ENCODE measurements at regions not wholly inside any gene's neighbourhood (a gene's known extent, or its start where the extent isn't known, plus 50 kb on each side); places are given as distances from the start of the nearest gene placed in this dataset.

DNA sequence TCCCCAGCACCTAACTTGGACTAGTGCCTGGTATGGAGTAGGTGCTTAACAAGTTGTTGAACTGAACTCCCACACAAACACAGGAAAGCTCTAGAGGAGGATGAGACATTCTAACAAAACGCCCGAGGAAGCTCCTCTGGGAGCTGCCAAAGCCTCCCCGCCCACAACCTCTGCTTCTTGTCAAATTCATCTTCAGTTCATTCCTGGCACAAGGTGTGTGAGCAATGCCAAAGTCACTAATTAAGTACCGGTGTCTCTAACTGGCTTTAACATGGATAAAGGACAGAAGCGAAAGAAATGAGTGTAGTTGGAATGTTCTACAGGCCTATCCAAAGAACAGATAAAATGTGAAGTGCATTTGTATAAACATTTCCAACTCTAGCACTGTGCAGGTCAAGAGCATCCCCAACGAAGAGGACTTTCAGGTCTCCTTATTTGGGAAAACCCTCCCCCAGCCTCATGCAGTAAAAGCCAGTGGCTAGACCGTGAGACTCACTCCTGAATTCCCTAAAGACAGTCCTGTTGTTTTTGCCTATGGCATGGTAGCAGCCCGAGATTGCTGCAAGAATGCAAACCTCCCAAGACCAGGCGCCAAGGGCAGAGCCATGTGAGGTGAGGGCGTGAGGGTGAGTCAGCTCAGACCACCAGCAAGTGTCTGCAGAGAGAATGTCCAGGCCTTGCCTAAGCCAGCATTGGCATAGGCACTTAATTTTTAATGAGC lies 72.2 kb upstream of the KLF3 start:
- H3K4me3 ChIP-seq (ENCODE audit: low read depth, poor library complexity, severe bottlenecking), result no peak overlapping the region
- WGBS, 2 donors, result 33% methylated on average over 10 of the region's 10 CpGs
- DNase-seq (ENCODE audit: low spot score in 2 of 2), result peak in 1 of 2 donors; percentile 59
- intact Hi-C loops (cut with DNase I; ENCODE audit: low total_unique reads), result no loop called here
- TF ChIP-seq POLR2A (IDR thresholded peaks at IDR 0.05), result no peak
- TF ChIP-seq, protein P1, sequence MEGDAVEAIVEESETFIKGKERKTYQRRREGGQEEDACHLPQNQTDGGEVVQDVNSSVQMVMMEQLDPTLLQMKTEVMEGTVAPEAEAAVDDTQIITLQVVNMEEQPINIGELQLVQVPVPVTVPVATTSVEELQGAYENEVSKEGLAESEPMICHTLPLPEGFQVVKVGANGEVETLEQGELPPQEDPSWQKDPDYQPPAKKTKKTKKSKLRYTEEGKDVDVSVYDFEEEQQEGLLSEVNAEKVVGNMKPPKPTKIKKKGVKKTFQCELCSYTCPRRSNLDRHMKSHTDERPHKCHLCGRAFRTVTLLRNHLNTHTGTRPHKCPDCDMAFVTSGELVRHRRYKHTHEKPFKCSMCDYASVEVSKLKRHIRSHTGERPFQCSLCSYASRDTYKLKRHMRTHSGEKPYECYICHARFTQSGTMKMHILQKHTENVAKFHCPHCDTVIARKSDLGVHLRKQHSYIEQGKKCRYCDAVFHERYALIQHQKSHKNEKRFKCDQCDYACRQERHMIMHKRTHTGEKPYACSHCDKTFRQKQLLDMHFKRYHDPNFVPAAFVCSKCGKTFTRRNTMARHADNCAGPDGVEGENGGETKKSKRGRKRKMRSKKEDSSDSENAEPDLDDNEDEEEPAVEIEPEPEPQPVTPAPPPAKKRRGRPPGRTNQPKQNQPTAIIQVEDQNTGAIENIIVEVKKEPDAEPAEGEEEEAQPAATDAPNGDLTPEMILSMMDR (IDR thresholded peaks at IDR 0.05), result no peak

DNA sequence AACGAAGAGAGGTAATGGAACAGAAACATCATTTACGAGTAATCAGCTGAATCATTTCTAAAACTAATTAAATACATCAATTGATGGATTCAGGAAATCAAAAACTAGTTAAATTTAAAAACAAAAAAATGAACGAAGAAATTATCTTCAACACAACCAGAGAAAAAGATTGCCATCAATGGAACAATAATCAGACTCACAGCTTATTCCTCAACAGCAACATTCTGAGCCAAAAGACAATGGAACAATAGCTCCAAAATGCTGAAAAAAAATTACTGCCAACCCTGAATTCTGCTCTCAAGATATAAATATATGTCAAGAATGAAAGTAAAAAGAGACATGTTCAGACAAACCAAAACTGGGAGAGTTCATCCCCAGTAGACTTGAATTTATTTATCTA lies 65.5 kb upstream of the KLF3 start:
- intact Hi-C loops (cut with DNase I; ENCODE audit: low total_unique reads), result no loop called here
- no peak for DNase-seq (ENCODE audit: low spot score in 2 of 2)
- no peak overlapping the region for H3K4me3 ChIP-seq (ENCODE audit: low read depth, poor library complexity, severe bottlenecking)
- TF ChIP-seq, protein P1 (IDR thresholded peaks at IDR 0.05), result no peak
- no peak for TF ChIP-seq POLR2A (IDR thresholded peaks at IDR 0.05)
- 59 to 60% methylated on average over 3 of the region's 3 CpGs for WGBS, 2 donors

DNA sequence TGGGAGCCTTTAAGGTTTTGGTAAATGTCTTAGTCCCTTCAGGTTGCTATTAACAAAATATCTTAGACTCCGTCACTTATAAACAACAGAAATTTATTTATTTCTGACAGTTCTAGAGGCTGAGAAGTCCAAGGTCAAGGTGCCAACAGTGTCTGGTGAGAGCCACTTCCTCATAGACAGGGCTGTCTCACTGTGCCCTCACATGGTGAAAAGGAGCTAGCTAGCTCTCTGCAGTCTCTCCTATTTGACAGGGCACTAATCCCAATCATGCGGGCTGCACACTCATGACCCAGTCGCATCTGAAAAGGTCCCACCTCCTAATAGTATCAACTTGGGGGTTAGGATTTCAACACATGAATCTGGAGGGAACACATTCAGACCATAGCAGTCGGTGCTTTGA lies 63.4 kb upstream of the KLF3 start:
- TF ChIP-seq, protein P1 (IDR thresholded peaks at IDR 0.05), result no peak
- TF ChIP-seq POLR2A (IDR thresholded peaks at IDR 0.05), result no peak
- WGBS, 2 donors, result 83 to 98% methylated on average over 4 of the region's 4 CpGs
- intact Hi-C loops (cut with DNase I; ENCODE audit: low total_unique reads), result no loop called here
- no peak for DNase-seq (ENCODE audit: low spot score in 2 of 2)
- no peak overlapping the region for H3K4me3 ChIP-seq (ENCODE audit: low read depth, poor library complexity, severe bottlenecking)

DNA sequence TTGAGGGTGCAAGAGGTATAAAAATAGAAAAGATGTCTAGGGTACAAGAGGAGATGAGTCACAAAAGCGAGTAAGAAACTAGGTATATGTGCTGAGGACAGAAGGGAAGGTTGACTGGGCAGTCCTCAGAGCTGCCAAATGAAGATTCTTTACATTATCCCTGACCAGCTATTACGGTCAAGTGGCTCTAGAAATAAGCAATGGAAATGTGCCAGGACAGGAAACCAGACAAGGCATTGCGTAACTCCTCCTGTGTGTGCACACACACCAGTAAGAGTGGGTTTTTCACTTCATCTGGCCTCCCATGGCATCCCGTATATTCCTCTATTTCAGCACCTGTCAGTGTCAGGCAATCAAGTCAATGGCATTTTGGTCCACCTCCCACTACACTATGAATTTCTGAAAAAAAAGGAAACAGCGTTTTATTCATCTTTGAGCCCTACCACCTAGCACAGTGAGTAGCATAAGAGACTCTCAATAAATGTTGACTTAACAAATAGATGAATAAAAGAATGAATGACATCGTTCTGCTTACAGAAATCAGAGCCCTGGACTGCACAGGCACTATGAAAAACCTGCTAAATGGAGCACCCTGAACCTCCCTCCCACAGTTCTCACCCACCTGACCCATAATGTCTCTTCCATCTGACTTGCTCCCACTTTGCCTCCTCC lies 62.6 kb upstream of the KLF3 start:
- no peak for TF ChIP-seq POLR2A (IDR thresholded peaks at IDR 0.05)
- no peak for DNase-seq (ENCODE audit: low spot score in 2 of 2)
- 55 to 71% methylated on average over 6 of the region's 6 CpGs for WGBS, 2 donors
- intact Hi-C loops (cut with DNase I; ENCODE audit: low total_unique reads), result no loop called here
- no peak overlapping the region for H3K4me3 ChIP-seq (ENCODE audit: low read depth, poor library complexity, severe bottlenecking)

DNA sequence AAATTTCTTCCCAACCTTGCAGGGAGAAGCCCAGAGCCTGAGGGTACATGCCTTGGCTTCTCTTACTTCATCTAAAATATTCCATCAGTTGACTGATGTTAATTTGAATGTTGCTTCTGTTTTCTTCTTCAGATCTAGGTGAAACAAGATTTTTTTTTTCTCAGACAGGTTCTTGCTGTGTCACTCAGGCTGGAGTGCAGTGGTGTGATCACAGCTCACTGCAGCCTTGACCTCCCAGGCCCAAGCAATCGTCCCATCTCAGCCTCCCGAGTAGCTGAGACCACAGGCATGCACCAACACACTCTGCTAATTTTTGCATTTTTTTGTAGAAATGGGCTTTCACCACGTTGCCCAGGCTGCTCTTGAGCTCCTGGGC lies 62.1 kb upstream of the KLF3 start:
- DNase-seq (ENCODE audit: low spot score in 2 of 2), result no peak
- no peak overlapping the region for H3K4me3 ChIP-seq (ENCODE audit: low read depth, poor library complexity, severe bottlenecking)
- TF ChIP-seq, protein P1 (IDR thresholded peaks at IDR 0.05), result no peak
- no peak for TF ChIP-seq POLR2A (IDR thresholded peaks at IDR 0.05)
- 78 to 79% methylated on average over 3 of the region's 3 CpGs for WGBS, 2 donors
- intact Hi-C loops (cut with DNase I; ENCODE audit: low total_unique reads), result no loop called here

DNA sequence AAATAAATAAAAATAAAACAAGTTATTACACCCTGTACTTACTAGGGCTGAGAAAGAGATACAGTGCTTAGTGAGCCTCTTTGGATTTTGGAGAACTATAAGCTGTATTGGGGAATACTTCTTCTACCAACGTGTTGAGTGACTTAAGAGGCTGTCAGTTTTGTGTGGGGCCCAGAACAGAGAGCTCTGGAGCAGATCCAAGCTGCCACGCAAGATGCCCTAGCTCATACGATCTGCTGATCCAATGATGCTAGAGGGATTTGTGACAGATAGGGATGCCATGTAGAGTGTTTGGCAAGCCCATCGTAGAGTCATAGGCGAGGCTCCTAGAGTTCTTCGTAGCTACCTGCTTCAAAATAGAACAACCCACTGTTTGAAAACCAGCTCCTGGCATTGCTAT lies 60.3 kb upstream of the KLF3 start:
- intact Hi-C loops (cut with DNase I; ENCODE audit: low total_unique reads), result no loop called here
- WGBS, 2 donors, result 91 to 95% methylated on average over 6 of the region's 6 CpGs
- no peak overlapping the region for H3K4me3 ChIP-seq (ENCODE audit: low read depth, poor library complexity, severe bottlenecking)
- DNase-seq (ENCODE audit: low spot score in 2 of 2), result no peak
- no peak for TF ChIP-seq POLR2A (IDR thresholded peaks at IDR 0.05)
- TF ChIP-seq, protein P1 (IDR thresholded peaks at IDR 0.05), result no peak
